ENCODE measurements at regions not wholly inside any gene's neighbourhood (a gene's known extent, or its start where the extent isn't known, plus 50 kb on each side); places are given as distances from the start of the nearest gene placed in this dataset.

GRCh38 chr4:116217781-116218180 lies 867.6 kb downstream of the TRAM1L1 start:
- no peak for TF ChIP-seq CTCF (conservative IDR thresholded peaks at IDR 0.05 in 1 of 2, IDR thresholded peaks at IDR 0.05 in 1 of 2; ENCODE audit: extremely low read depth in 1 of 2, insufficient read depth in 1 of 2, low read depth in 1 of 2, low read length in 2 of 2)
- no peak for TF ChIP-seq EZH2 (IDR thresholded peaks at IDR 0.05; ENCODE audit: borderline replicate concordance, low read length)

Measured in mammary epithelial cell (primary cell).